SU-DHL-6 (cell line): ENCODE measurements at regions not wholly inside any gene's neighbourhood (a gene's known extent, or its start where the extent isn't known, plus 50 kb on each side); places are given as distances from the start of the nearest gene placed in this dataset.

ENCODE experiments used
- H2AFZ ChIP-seq: fragments of 200-600 bp; sonication (generic); 2 replicates; pipeline ENCODE4 v1.6.1; 2014; ENCODE audit warnings: low read depth, mild to moderate bottlenecking, moderate library complexity, mixed read lengths, antibody characterized with exemption, low read length; ENCODE audit not compliant: severe bottlenecking
- H3F3A ChIP-seq: fragments of 200-600 bp; shearing (Covaris generic); 2 replicates; pipeline ENCODE4 v1.6.0; 2016; ENCODE audit warnings: antibody characterized with exemption, mild to moderate bottlenecking; ENCODE audit not compliant: insufficient read depth
- H3K27ac ChIP-seq: fragments of 200-600 bp; sonication (generic); 2 replicates; pipeline ENCODE4 v1.5.1; 2016; ENCODE audit warnings: low read depth, mild to moderate bottlenecking, low read length, moderate library complexity, mixed read lengths
- H3K27me3 ChIP-seq: fragments of 200-600 bp; sonication (generic), shearing (Covaris generic); 2 replicates; pipeline ENCODE4 v1.6.0; 2014; ENCODE audit warnings: mild to moderate bottlenecking, low read length
- H3K36me3 ChIP-seq: fragments of 200-600 bp; sonication (generic); 2 replicates; pipeline ENCODE4 v1.6.1; 2014; ENCODE audit warnings: mild to moderate bottlenecking, low read length, mixed read lengths
- H3K4me2 ChIP-seq: fragments of 300-600, 200-600 bp; shearing (Covaris generic), sonication (generic); 2 replicates; pipeline ENCODE4 v1.6.0; 2014; ENCODE audit warnings: low read length, low read depth, mild to moderate bottlenecking; ENCODE audit not compliant: poor library complexity, severe bottlenecking
- H3K4me3 ChIP-seq: fragments of 200-600 bp; sonication (generic); 2 replicates; pipeline ENCODE4 v1.5.1; 2014; ENCODE audit warnings: antibody characterized with exemption, low read length, mild to moderate bottlenecking, mixed read lengths; ENCODE audit not compliant: insufficient read depth, poor library complexity, severe bottlenecking
- H3K79me2 ChIP-seq: fragments of 200-600 bp; sonication (generic); 2 replicates; pipeline ENCODE4 v1.6.1; 2014; ENCODE audit warnings: mild to moderate bottlenecking, low read length, moderate library complexity; ENCODE audit not compliant: insufficient read depth
- H3K9ac ChIP-seq: fragments of 200-600 bp; sonication (generic); 2 replicates; pipeline ENCODE4 v1.7.0; 2014; ENCODE audit warnings: mild to moderate bottlenecking, low read length
- H3K9me2 ChIP-seq: fragments of 200-600 bp; sonication (generic); replicated peaks from 2 replicates; pipeline ENCODE4 v1.6.1; 2014; ENCODE audit warnings: low read length; ENCODE audit not compliant: insufficient read depth
- H3K9me3 ChIP-seq: fragments of 200-600 bp; sonication (generic); 2 replicates; pipeline ENCODE4 v1.6.1; 2014; ENCODE audit warnings: low read length, mixed read lengths; ENCODE audit not compliant: insufficient read depth
- H4K20me1 ChIP-seq: fragments of 200-600 bp; sonication (generic); 2 replicates; pipeline ENCODE4 v1.6.1; 2014; ENCODE audit warnings: low read depth, mild to moderate bottlenecking, antibody characterized with exemption, low read length, moderate library complexity, mixed read lengths
- EZH2phosphoT487 ChIP-seq: fragments of 200-600 bp; sonication (generic), shearing (Covaris generic); conservative IDR thresholded peaks from 2 replicates; pipeline ENCODE4 v1.6.1; 2018; ENCODE audit warnings: mild to moderate bottlenecking, antibody characterized with exemption, low read length, moderate library complexity, mixed read lengths
- TF ChIP-seq, protein P1 (sequence below): fragments of 200-600 bp; sonication (generic); IDR thresholded peaks from one replicate; pipeline ENCODE4 v1.5.1; 2017; ENCODE audit warnings: antibody characterized with exemption, mild to moderate bottlenecking, low read length, moderate library complexity; ENCODE audit not compliant: insufficient read depth, poor library complexity, severe bottlenecking

DNA sequence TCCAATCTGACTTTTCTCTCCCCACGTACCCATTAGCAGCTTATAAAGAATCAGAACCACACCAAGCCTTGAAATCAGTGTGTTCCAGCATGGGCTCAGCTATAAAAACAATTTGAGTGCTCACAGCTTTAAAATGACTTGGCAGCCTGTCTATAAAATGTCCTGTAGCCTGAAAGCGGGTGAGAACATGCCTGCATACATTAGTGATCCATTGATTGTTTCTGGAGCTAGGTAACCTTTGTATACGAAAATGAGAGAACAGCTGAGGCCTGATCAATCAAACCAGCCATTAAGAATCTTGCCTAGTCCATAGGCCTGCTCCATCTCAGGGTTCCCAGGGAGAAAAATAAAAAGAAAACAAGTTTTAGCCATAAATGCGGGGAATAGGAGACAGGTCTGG, 245.8 kb upstream of the SULF2 start:
- TF ChIP-seq, protein P1, sequence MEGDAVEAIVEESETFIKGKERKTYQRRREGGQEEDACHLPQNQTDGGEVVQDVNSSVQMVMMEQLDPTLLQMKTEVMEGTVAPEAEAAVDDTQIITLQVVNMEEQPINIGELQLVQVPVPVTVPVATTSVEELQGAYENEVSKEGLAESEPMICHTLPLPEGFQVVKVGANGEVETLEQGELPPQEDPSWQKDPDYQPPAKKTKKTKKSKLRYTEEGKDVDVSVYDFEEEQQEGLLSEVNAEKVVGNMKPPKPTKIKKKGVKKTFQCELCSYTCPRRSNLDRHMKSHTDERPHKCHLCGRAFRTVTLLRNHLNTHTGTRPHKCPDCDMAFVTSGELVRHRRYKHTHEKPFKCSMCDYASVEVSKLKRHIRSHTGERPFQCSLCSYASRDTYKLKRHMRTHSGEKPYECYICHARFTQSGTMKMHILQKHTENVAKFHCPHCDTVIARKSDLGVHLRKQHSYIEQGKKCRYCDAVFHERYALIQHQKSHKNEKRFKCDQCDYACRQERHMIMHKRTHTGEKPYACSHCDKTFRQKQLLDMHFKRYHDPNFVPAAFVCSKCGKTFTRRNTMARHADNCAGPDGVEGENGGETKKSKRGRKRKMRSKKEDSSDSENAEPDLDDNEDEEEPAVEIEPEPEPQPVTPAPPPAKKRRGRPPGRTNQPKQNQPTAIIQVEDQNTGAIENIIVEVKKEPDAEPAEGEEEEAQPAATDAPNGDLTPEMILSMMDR = no peak
- no peak for TF ChIP-seq EZH2phosphoT487
- Histone ChIP-seq H3K79me2 (no peaks in the 10 kb centered on the region), H3F3A (no peaks in the 10 kb centered on the region), H3K9me2 (no peaks in the 10 kb centered on the region), H3K9ac (no peak overlapping the region), H4K20me1 (no peaks in the 10 kb centered on the region), H3K27ac (no peak overlapping the region), H2AFZ (no peak overlapping the region), H3K4me2 (no peak overlapping the region), H3K4me3 (no peak overlapping the region), H3K36me3 (no peaks in the 10 kb centered on the region), H3K27me3 (no peaks in the 10 kb centered on the region), H3K9me3 (no peaks in the 10 kb centered on the region)

DNA sequence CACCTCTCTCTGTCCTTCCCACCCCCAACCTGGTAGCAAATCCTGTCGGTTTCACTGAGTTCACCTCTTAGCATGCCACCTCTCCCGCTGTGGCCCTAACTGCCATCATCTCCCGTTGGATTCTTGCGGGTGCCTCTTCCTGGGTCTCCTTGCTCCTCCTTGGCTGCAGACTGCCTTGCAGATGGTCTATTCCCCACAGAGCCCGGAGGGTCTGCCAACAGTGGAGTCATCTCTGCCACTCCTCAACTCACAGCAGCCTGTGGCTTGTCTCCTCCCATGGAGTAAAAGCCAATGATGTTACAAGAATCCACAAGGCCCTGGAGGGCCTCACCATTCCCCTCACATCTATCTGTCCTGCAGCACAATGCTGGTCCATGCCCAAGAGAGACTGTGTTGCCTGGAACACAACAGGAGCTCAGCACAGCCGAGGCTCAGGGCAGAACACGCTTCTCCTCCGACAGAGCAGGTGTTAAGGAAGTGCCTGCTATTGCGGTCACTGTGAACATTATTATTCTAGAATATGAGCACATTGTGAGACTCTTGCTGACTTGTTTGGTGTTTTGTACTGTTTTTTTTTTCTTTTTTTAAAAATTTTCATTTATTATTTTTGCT, 241.8 kb upstream of the SULF2 start:
- TF ChIP-seq, protein P1 = no peak
- no peak for TF ChIP-seq EZH2phosphoT487
- Histone ChIP-seq H4K20me1 (no peaks in the 10 kb centered on the region), H3K79me2 (no peaks in the 10 kb centered on the region), H3K4me3 (no peak overlapping the region), H2AFZ (no peak overlapping the region), H3K27ac (no peak overlapping the region), H3K4me2 (no peak overlapping the region), H3F3A (no peaks in the 10 kb centered on the region), H3K9me3 (no peaks in the 10 kb centered on the region), H3K9me2 (no peaks in the 10 kb centered on the region), H3K27me3 (no peaks in the 10 kb centered on the region), H3K36me3 (no peaks in the 10 kb centered on the region), H3K9ac (no peak overlapping the region)

DNA sequence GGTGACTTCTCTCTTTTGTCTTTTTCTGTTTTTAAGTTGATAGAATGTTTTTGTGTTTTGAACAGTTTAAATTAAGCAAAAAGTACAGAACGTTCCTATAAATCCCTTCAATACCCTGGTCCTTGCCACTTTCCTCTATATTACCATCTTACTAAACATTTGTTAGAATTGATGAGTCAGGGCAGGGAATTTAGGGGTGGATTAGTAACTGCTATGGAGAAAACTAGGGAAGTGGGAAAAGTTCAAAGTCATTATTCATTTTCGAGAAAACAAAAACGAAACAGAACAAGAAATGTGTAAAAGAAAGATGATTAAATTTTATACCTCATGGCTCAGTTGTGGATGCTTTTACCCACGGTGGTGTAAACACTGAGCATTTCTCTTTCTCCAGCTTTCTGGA, 240.4 kb upstream of the SULF2 start:
- H3K9me2 ChIP-seq = no peaks in the 10 kb centered on the region
- no peaks in the 10 kb centered on the region for H3K36me3 ChIP-seq
- no peaks in the 10 kb centered on the region for H3F3A ChIP-seq
- H3K27me3 ChIP-seq = no peaks in the 10 kb centered on the region
- H3K4me3 ChIP-seq = no peak overlapping the region
- no peak for TF ChIP-seq EZH2phosphoT487
- H3K9ac ChIP-seq = no peak overlapping the region
- no peaks in the 10 kb centered on the region for H3K9me3 ChIP-seq
- H3K79me2 ChIP-seq = no peaks in the 10 kb centered on the region
- H3K4me2 ChIP-seq = no peak overlapping the region
- no peak overlapping the region for H2AFZ ChIP-seq
- H3K27ac ChIP-seq = no peak overlapping the region
- no peaks in the 10 kb centered on the region for H4K20me1 ChIP-seq

DNA sequence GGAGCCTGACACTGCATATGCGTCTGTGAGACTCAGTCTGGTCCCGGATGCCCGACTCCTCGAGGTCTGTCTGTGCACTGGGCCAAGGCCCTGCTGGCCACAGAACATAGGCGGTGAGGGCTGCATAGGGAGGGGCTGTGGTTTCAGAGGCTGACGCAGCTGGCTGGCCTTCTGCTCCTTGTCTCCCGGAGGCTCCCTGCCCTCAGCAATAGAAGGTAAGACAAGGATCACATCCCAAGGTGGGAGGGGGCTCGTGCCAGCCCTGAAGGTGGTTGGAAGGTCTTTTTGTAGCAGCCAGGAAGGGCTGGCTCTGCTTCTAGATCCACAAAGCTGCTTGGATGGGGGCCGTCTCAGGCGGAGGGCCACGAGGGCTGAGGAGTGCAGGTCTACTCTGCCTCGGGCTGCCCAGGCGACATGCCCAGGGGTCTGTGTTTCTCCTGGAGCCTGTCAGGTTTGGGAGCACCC, 239.8 kb upstream of the SULF2 start:
- Histone ChIP-seq H3F3A (no peaks in the 10 kb centered on the region), H3K36me3 (no peaks in the 10 kb centered on the region), H3K9ac (no peak overlapping the region), H3K79me2 (no peaks in the 10 kb centered on the region), H3K27ac (no peak overlapping the region), H3K27me3 (no peaks in the 10 kb centered on the region), H3K9me3 (no peaks in the 10 kb centered on the region), H3K9me2 (no peaks in the 10 kb centered on the region), H4K20me1 (no peaks in the 10 kb centered on the region), H2AFZ (no peak overlapping the region), H3K4me3 (no peak overlapping the region), H3K4me2 (no peak overlapping the region)
- no peak for TF ChIP-seq EZH2phosphoT487
- TF ChIP-seq, protein P1 = no peak
